ENCODE measurements at regions not wholly inside any gene's neighbourhood (a gene's known extent, or its start where the extent isn't known, plus 50 kb on each side); places are given as distances from the start of the nearest gene placed in this dataset.

DNA sequence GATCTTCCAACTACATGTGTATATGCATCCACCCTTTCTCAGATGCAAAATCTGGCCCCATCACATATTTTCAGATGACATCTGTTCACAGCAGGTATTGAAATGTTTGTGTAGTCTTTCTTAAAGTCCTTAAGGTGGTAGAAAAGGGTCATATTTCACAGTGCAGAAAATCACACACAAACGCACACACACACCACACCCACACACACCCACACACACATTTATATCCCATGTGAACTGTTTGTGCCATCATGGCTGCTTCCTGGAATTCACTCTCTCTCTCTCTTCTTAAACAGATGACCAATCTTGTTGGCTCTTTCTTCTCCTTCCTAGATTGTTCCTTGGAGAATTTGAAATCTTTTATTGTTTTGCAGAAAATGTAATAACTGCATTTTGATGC lies 663.0 kb upstream of the GRM3 start:
- Histone ChIP-seq H3K4me3 (no peak overlapping the region), H3K36me3 (no peaks in the 10 kb centered on the region), H3K27me3 (no peaks in the 10 kb centered on the region), H3K27ac (no peak overlapping the region), H3K4me1 (no peaks in the 10 kb centered on the region), H3K9me3 (no peaks in the 10 kb centered on the region)
- DNase-seq: no peak
- intact Hi-C loops (cut with DNase I; ENCODE audit: low total_unique reads): no loop called here
- TF ChIP-seq, protein P1, sequence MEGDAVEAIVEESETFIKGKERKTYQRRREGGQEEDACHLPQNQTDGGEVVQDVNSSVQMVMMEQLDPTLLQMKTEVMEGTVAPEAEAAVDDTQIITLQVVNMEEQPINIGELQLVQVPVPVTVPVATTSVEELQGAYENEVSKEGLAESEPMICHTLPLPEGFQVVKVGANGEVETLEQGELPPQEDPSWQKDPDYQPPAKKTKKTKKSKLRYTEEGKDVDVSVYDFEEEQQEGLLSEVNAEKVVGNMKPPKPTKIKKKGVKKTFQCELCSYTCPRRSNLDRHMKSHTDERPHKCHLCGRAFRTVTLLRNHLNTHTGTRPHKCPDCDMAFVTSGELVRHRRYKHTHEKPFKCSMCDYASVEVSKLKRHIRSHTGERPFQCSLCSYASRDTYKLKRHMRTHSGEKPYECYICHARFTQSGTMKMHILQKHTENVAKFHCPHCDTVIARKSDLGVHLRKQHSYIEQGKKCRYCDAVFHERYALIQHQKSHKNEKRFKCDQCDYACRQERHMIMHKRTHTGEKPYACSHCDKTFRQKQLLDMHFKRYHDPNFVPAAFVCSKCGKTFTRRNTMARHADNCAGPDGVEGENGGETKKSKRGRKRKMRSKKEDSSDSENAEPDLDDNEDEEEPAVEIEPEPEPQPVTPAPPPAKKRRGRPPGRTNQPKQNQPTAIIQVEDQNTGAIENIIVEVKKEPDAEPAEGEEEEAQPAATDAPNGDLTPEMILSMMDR (IDR thresholded peaks at IDR 0.05): no peak

DNA sequence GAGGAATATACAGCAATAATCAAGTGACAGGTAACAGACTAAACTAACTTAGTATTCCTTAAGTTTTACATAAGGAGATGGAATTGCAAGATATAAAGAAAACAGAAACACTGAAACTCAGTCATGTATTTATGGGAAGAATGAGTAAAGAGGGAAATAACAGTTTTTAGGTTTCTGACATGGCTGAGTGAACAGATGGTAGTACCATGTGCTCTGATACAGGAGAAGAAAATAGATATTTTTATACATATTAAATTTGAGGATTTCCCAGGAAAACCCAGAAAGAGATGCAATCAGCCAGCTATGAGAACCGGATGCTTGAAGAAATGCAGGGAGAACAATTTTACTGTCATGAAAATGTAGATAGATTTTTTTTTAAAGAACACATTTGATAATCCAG lies 669.5 kb upstream of the GRM3 start:
- no peak for DNase-seq
- Histone ChIP-seq H3K27me3 (no peaks in the 10 kb centered on the region), H3K4me3 (no peak overlapping the region), H3K36me3 (no peaks in the 10 kb centered on the region), H3K4me1 (no peaks in the 10 kb centered on the region), H3K27ac (no peak overlapping the region), H3K9me3 (no peaks in the 10 kb centered on the region)
- intact Hi-C loops (cut with DNase I; ENCODE audit: low total_unique reads): no loop called here
- TF ChIP-seq, protein P1 (IDR thresholded peaks at IDR 0.05): no peak

DNA sequence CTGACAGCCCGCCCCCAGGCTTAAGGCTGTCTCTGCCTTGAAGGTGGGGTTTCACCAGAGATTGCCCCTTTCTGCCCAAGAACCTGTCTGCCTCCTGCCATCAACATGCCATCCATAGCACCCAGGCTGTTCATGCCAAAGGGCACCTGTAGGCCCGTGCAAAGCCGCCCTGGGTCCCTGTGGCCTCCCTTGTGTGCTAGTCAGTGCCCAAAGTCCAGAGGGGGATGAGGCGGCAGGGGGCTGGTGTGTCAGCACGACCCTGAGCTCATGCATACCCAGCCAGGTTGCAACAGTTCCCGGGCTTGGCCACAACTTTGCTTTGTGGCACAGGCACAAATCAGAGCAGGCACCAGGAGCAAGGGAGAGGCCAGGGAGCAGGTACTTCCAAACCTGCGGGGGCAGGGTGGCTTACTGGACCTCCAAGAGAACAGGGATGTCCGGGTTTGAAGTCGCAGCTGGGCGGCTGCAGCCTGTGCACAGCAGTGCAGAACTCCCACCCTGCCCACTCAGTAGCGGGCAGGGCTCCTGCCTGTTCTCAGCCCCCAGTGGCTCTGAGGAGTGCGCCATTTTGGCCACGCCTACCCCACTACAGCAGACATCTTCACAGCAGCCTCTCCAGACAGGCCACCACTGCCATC lies 671.1 kb upstream of the GRM3 start:
- TF ChIP-seq, protein P1 (IDR thresholded peaks at IDR 0.05): no peak
- intact Hi-C loops (cut with DNase I; ENCODE audit: low total_unique reads): no loop called here
- Histone ChIP-seq H3K27me3 (no peaks in the 10 kb centered on the region), H3K9me3 (no peaks in the 10 kb centered on the region), H3K27ac (no peak overlapping the region), H3K4me1 (no peaks in the 10 kb centered on the region), H3K36me3 (no peaks in the 10 kb centered on the region), H3K4me3 (no peak overlapping the region)
- no peak for DNase-seq

DNA sequence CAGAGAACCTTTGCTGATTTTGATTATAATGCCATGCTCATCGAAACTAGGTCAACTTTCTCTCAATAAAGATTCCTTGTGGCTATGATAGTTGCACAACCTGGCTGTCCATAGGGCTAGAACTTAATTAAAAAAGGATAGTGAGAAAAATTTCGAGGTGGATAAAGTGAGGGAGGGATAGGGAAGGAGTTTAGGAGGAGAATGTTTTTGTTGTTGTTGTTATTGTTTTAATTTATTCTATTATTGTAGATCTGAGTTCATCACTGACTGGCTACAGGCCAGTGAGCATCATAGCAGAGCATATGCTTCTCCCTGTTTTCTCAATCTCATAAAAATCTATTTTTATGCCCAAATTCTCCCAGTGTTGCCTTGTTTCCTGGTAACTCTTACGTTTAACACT lies 688.7 kb upstream of the GRM3 start:
- no peaks in the 10 kb centered on the region for H3K4me1 ChIP-seq
- TF ChIP-seq, protein P1 (IDR thresholded peaks at IDR 0.05): no peak
- no peaks in the 10 kb centered on the region for H3K9me3 ChIP-seq
- no peaks in the 10 kb centered on the region for H3K36me3 ChIP-seq
- no peaks in the 10 kb centered on the region for H3K27me3 ChIP-seq
- no peak for DNase-seq
- intact Hi-C loops (cut with DNase I; ENCODE audit: low total_unique reads): no loop called here
- no peak overlapping the region for H3K4me3 ChIP-seq
- no peak overlapping the region for H3K27ac ChIP-seq

DNA sequence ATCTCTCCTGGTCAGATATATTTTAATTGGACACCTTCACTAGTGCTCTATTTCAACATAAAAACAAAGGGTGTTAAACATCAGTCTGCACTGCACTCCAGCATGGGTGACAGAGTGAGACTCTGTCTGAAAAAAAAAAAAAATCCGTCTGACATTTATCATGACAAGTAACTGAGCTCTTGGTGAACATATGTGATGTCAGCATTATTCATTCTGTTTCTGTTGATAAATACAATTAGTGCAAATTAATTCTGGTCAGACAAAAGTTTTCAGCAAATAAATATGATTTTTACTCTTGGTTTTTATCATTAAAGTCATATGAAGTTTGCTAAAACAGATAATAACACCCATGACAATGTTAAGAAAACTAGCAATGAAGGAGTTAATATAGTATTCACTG lies 692.8 kb upstream of the GRM3 start:
- H3K27ac ChIP-seq: no peak overlapping the region
- no peaks in the 10 kb centered on the region for H3K4me1 ChIP-seq
- H3K27me3 ChIP-seq: no peaks in the 10 kb centered on the region
- no peak overlapping the region for H3K4me3 ChIP-seq
- TF ChIP-seq, protein P1 (IDR thresholded peaks at IDR 0.05): no peak
- H3K9me3 ChIP-seq: peaks cover 0 to 4% (median 0%) of the 10 kb centered on the region in 3 donors
- H3K36me3 ChIP-seq: no peaks in the 10 kb centered on the region
- DNase-seq: no peak
- intact Hi-C loops (cut with DNase I; ENCODE audit: low total_unique reads): no loop called here

DNA sequence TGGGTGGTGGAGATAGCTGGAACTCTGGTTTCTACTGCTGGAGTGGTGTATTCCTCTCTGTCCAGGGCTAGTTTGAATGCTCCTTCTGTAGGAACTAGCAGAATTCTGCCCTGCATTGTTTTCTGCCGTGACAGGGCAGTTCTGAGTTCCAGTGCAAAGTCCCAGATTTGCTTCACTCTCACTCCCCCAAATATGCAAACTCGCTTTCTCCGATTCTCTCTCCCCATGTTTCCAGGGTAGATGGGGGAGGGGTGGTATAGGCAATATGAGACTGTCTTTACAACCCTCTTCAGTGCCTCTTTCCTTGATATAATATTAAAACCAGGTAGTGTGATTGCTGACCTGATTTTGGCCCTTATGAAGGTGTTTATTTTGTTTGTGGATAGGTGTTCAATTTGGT lies 693.3 kb upstream of the GRM3 start:
- H3K27me3 ChIP-seq: no peaks in the 10 kb centered on the region
- H3K4me3 ChIP-seq: no peak overlapping the region
- H3K4me1 ChIP-seq: no peaks in the 10 kb centered on the region
- intact Hi-C loops (cut with DNase I; ENCODE audit: low total_unique reads): no loop called here
- TF ChIP-seq, protein P1 (IDR thresholded peaks at IDR 0.05): no peak
- no peak for DNase-seq
- H3K9me3 ChIP-seq: peaks cover 0 to 4% (median 0%) of the 10 kb centered on the region in 3 donors
- H3K36me3 ChIP-seq: no peaks in the 10 kb centered on the region
- no peak overlapping the region for H3K27ac ChIP-seq
